Prostate gland (tissue), 2 donors: ENCODE measurements at regions not wholly inside any gene's neighbourhood (a gene's known extent, or its start where the extent isn't known, plus 50 kb on each side); places are given as distances from the start of the nearest gene placed in this dataset.

ENCODE experiments used
- DNase-seq: peaks from one replicate; pipeline ENCODE4 v3.0.0-alpha.2; 2019; ENCODE audit warnings: low spot score
- H3K27ac ChIP-seq, 2 donors: fragments of 200-600 bp; sonication (generic); 2 replicates each; pipeline ENCODE4 v1.5.1; 2017 to 2019
- H3K27me3 ChIP-seq: fragments of 200-600 bp; sonication (generic); replicated peaks from 2 replicates; pipeline ENCODE4 v1.5.1; 2019; ENCODE audit not compliant: insufficient read depth
- H3K36me3 ChIP-seq, 2 donors: fragments of 200-600 bp; sonication (generic); 1 replicate in 1 of 2; 2 replicates in 1 of 2; pipeline versions ENCODE4 v1.5.1 to v1.8.1; 2017 to 2019
- H3K4me1 ChIP-seq: fragments of 200-600 bp; sonication (generic); replicated peaks from 2 replicates; pipeline ENCODE4 v1.5.1; 2019
- H3K4me3 ChIP-seq, 2 donors: fragments of 200-600 bp; sonication (generic); 2 replicates each; pipeline ENCODE4 v1.5.1; 2017 to 2019
- H3K9me3 ChIP-seq: fragments of 200-600 bp; sonication (generic); 2 replicates; pipeline ENCODE4 v1.5.1; 2017
- CTCF ChIP-seq, 4 experiments: fragments of 200-600 bp in 2 of 4; fragments of 450-650 bp in 2 of 4; sonication (generic) in 2 of 4; IDR thresholded peaks; 1 replicate in 3 of 4; 2 replicates in 1 of 4; pipeline ENCODE4 v1.5.1; 2016 to 2019; ENCODE audit warnings: antibody characterized with exemption in 4 of 4, mild to moderate bottlenecking in 2 of 4, moderate library complexity in 2 of 4
- POLR2A ChIP-seq: fragments of 450-650 bp; IDR thresholded peaks from one replicate; pipeline ENCODE4 v1.6.1; 2016; ENCODE audit warnings: antibody characterized with exemption, mild to moderate bottlenecking
- POLR2AphosphoS5 ChIP-seq: sonication (generic); formaldehyde crosslinking; IDR thresholded peaks from one replicate; pipeline ENCODE4 v1.6.1; 2017; ENCODE audit warnings: antibody characterized with exemption
- WGBS: methylation state at CpG from one replicate; pipeline ENCODE4 v1.1.5; 2018; 5-methylcytosine and 5-hydroxymethylcytosine counted together
- intact Hi-C: fragments of 100-400 bp; cut with DNase I; formaldehyde crosslinking; loops from one replicate; pipeline ENCODE4 v1.14.2; 2022

- DNase-seq: no peak
- Histone ChIP-seq H3K36me3 (no peaks in the 10 kb centered on the region), H3K4me3 (no peak overlapping the region), H3K9me3 (no peaks in the 10 kb centered on the region), H3K27ac (no peak overlapping the region), H3K4me1 (no peaks in the 10 kb centered on the region), H3K27me3 (peaks cover 12% of the 10 kb centered on the region)
- intact Hi-C loops: no loop called here
- TF ChIP-seq CTCF (IDR thresholded peaks at IDR 0.05): no peak
- no peak for TF ChIP-seq POLR2A
- TF ChIP-seq POLR2AphosphoS5: no peak
- 72% methylated on average over 15 of the region's 15 CpGs for WGBS
Observed at GRCh38 chr13:111411919-111412650, 91.6 kb downstream of the TEX29 start.

- Histone ChIP-seq H3K27me3 (peaks cover 12% of the 10 kb centered on the region), H3K27ac (no peak overlapping the region), H3K4me1 (no peaks in the 10 kb centered on the region), H3K9me3 (no peaks in the 10 kb centered on the region), H3K36me3 (no peaks in the 10 kb centered on the region), H3K4me3 (no peak overlapping the region)
- DNase-seq: no peak
- TF ChIP-seq POLR2A (no peak), CTCF (IDR thresholded peaks at IDR 0.05) (no peak), POLR2AphosphoS5 (no peak)
- intact Hi-C loops: no loop called here
- 71% methylated on average over 19 of the region's 19 CpGs for WGBS
Observed at GRCh38 chr13:111413407-111414187, 93.2 kb downstream of the TEX29 start.

GRCh38 chr13:111414341-111414740 is 93.9 kb downstream of the TEX29 start:
- TF ChIP-seq POLR2AphosphoS5: no peak
- TF ChIP-seq CTCF (IDR thresholded peaks at IDR 0.05): no peak
- no peak for TF ChIP-seq POLR2A
- 95% methylated on average over 9 of the region's 9 CpGs for WGBS

GRCh38 chr13:111415246-111415645 is 94.8 kb downstream of the TEX29 start:
- H3K27ac ChIP-seq: no peak overlapping the region
- intact Hi-C loops: no loop called here
- peaks cover 12% of the 10 kb centered on the region for H3K27me3 ChIP-seq

More at GRCh38 chr13:111414341-111414740, 93.9 kb downstream of the TEX29 start:
- H3K4me3 ChIP-seq: no peak overlapping the region
- intact Hi-C loops: no loop called here
- no peaks in the 10 kb centered on the region for H3K9me3 ChIP-seq
- DNase-seq: no peak
- peaks cover 12% of the 10 kb centered on the region for H3K27me3 ChIP-seq
- H3K36me3 ChIP-seq: no peaks in the 10 kb centered on the region
- H3K4me1 ChIP-seq: no peaks in the 10 kb centered on the region
- H3K27ac ChIP-seq: no peak overlapping the region

More at GRCh38 chr13:111415246-111415645, 94.8 kb downstream of the TEX29 start:
- Histone ChIP-seq H3K36me3 (no peaks in the 10 kb centered on the region), H3K4me3 (no peak overlapping the region), H3K4me1 (no peaks in the 10 kb centered on the region), H3K9me3 (no peaks in the 10 kb centered on the region)
- WGBS: 52% methylated on average over 8 of the region's 8 CpGs
- DNase-seq: no peak
- TF ChIP-seq POLR2AphosphoS5: no peak
- TF ChIP-seq POLR2A: no peak
- no peak for TF ChIP-seq CTCF (IDR thresholded peaks at IDR 0.05)
